ENCODE measurements at regions not wholly inside any gene's neighbourhood (a gene's known extent, or its start where the extent isn't known, plus 50 kb on each side); places are given as distances from the start of the nearest gene placed in this dataset.

DNA sequence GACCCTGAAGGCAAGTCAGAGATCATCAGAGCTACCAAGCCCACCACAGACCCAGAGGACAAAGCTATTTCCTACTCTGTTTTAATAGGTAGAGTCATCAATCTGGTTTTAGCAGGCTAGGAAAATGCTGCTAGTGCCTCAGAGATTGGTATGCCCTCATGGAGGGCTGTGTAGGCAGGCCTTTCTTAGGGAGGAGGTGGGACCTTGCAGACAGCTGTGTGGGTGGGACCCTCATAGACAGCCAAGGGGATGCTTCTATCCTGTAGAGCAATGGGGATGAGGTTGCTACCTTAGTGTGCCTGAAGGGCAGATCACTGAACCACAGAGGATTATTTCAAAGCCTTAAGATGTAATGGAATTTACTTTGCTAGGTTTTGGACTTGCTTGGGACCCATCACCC lies 534.9 kb upstream of the KLF12 start:
- H3K9ac ChIP-seq (ENCODE audit: low read length), result no peak overlapping the region
- no peaks in the 10 kb centered on the region for H3K9me2 ChIP-seq (replicated peaks; ENCODE audit: insufficient read depth, low read length)
- no peaks in the 10 kb centered on the region for H3K9me3 ChIP-seq (replicated peaks; ENCODE audit: insufficient read depth, low read length)
- no peak for TF ChIP-seq EZH2phosphoT487 (IDR thresholded peaks at IDR 0.05; ENCODE audit: low read length)
- TF ChIP-seq EZH2 (optimal IDR thresholded peaks at IDR 0.05; ENCODE audit: low read depth, low read length), result no peak
- TF ChIP-seq CTCF (IDR thresholded peaks at IDR 0.05; ENCODE audit: low read length), result no peak
- no peaks in the 10 kb centered on the region for H3K27me3 ChIP-seq (replicated peaks; ENCODE audit: insufficient read depth, low read length)
- H3K4me1 ChIP-seq (ENCODE audit: low read length), result no peaks in the 10 kb centered on the region
- no peak overlapping the region for H3K4me2 ChIP-seq (ENCODE audit: low read depth, low read length)
- H3K36me3 ChIP-seq (replicated peaks; ENCODE audit: insufficient read depth, low read length), result no peaks in the 10 kb centered on the region
- H3K27ac ChIP-seq (ENCODE audit: low read length), result no peak overlapping the region
- no peaks in the 10 kb centered on the region for H3K79me2 ChIP-seq (ENCODE audit: low read length)
- no peaks in the 10 kb centered on the region for H4K20me1 ChIP-seq (ENCODE audit: insufficient read depth, low read length)
- DNase-seq, result no peak
- no peak overlapping the region for H3K4me3 ChIP-seq (ENCODE audit: low read length)
- no peak overlapping the region for H2AFZ ChIP-seq (ENCODE audit: low read length)
- H3F3A ChIP-seq (ENCODE audit: insufficient read depth, low read length), result no peaks in the 10 kb centered on the region

- no peak overlapping the region for H3K9ac ChIP-seq (ENCODE audit: low read length)
- no peaks in the 10 kb centered on the region for H3K36me3 ChIP-seq (replicated peaks; ENCODE audit: insufficient read depth, low read length)
- no peaks in the 10 kb centered on the region for H3K27me3 ChIP-seq (replicated peaks; ENCODE audit: insufficient read depth, low read length)
- no peaks in the 10 kb centered on the region for H3K4me1 ChIP-seq (ENCODE audit: low read length)
- TF ChIP-seq CTCF (IDR thresholded peaks at IDR 0.05; ENCODE audit: low read length) (no peak), EZH2phosphoT487 (IDR thresholded peaks at IDR 0.05; ENCODE audit: low read length) (no peak), EZH2 (optimal IDR thresholded peaks at IDR 0.05; ENCODE audit: low read depth, low read length) (no peak)
- H3K9me2 ChIP-seq (replicated peaks; ENCODE audit: insufficient read depth, low read length), result no peaks in the 10 kb centered on the region
- no peak overlapping the region for H3K27ac ChIP-seq (ENCODE audit: low read length)
- no peak for DNase-seq
- no peak overlapping the region for H2AFZ ChIP-seq (ENCODE audit: low read length)
- no peaks in the 10 kb centered on the region for H3K79me2 ChIP-seq (ENCODE audit: low read length)
- H3F3A ChIP-seq (ENCODE audit: insufficient read depth, low read length), result no peaks in the 10 kb centered on the region
- no peaks in the 10 kb centered on the region for H4K20me1 ChIP-seq (ENCODE audit: insufficient read depth, low read length)
- no peaks in the 10 kb centered on the region for H3K9me3 ChIP-seq (replicated peaks; ENCODE audit: insufficient read depth, low read length)
- H3K4me3 ChIP-seq (ENCODE audit: low read length), result no peak overlapping the region
- H3K4me2 ChIP-seq (ENCODE audit: low read depth, low read length), result no peak overlapping the region
These were observed 533.5 kb upstream of the KLF12 start for GRCh38 chr13:74667656-74668203.

DNA sequence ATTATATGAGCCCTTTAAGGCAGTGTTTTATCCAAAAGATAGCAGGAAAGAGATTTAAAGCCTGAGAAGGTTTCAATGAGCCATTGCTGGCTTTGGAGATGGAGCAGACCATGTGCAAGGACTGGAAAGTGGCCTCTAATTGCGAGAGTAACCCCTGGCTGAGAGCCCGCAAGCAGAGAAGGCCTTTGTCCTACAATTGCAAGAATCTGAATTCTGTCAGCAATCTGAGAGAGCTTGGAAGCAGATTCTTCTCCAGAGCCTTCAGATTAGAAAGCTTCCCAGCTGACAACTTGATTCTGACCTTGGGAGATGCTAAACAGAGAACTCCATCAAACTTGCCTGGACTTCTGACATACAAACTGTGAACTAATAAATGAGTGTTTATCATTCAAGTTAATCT lies 528.7 kb upstream of the KLF12 start:
- Histone ChIP-seq H3K9ac (ENCODE audit: low read length) (no peak overlapping the region), H4K20me1 (ENCODE audit: insufficient read depth, low read length) (no peaks in the 10 kb centered on the region), H3K9me3 (replicated peaks; ENCODE audit: insufficient read depth, low read length) (no peaks in the 10 kb centered on the region), H3K79me2 (ENCODE audit: low read length) (no peaks in the 10 kb centered on the region), H3K27me3 (replicated peaks; ENCODE audit: insufficient read depth, low read length) (no peaks in the 10 kb centered on the region), H3K4me2 (ENCODE audit: low read depth, low read length) (no peak overlapping the region), H3K27ac (ENCODE audit: low read length) (no peak overlapping the region), H3F3A (ENCODE audit: insufficient read depth, low read length) (no peaks in the 10 kb centered on the region), H3K9me2 (replicated peaks; ENCODE audit: insufficient read depth, low read length) (no peaks in the 10 kb centered on the region), H3K4me3 (ENCODE audit: low read length) (no peak overlapping the region), H2AFZ (ENCODE audit: low read length) (no peak overlapping the region), H3K36me3 (replicated peaks; ENCODE audit: insufficient read depth, low read length) (no peaks in the 10 kb centered on the region), H3K4me1 (ENCODE audit: low read length) (no peaks in the 10 kb centered on the region)
- no peak for TF ChIP-seq EZH2 (optimal IDR thresholded peaks at IDR 0.05; ENCODE audit: low read depth, low read length)
- no peak for TF ChIP-seq EZH2phosphoT487 (IDR thresholded peaks at IDR 0.05; ENCODE audit: low read length)
- TF ChIP-seq CTCF (IDR thresholded peaks at IDR 0.05; ENCODE audit: low read length), result no peak
- DNase-seq, result no peak
